Colonic mucosa (tissue), 4 donors: ENCODE measurements at regions not wholly inside any gene's neighbourhood (a gene's known extent, or its start where the extent isn't known, plus 50 kb on each side); places are given as distances from the start of the nearest gene placed in this dataset.

Experiments used
- DNase-seq: peaks from one replicate; pipeline ENCODE4 v3.0.0-alpha.2; 2020
- H3K27ac ChIP-seq: fragments of 200-600 bp; one replicate; pipeline ENCODE4 v1.8.0; 2021
- H3K27me3 ChIP-seq: fragments of 200-600 bp; one replicate; pipeline ENCODE4 v1.8.0; 2021
- H3K36me3 ChIP-seq: fragments of 200-600 bp; one replicate; pipeline ENCODE4 v1.8.0; 2021
- H3K4me1 ChIP-seq: fragments of 200-600 bp; one replicate; pipeline ENCODE4 v1.8.0; 2021; ENCODE audit warnings: mild to moderate bottlenecking
- H3K4me3 ChIP-seq: fragments of 200-600 bp; one replicate; pipeline ENCODE4 v1.8.0; 2021
- H3K9ac ChIP-seq, 2 donors: one replicate each; pipeline ENCODE4 v1.7.0; 2013; ENCODE audit warnings: control low read depth in 2 of 2, low read depth in 2 of 2, low read length in 2 of 2
- H3K9me3 ChIP-seq: fragments of 200-600 bp; one replicate; pipeline ENCODE4 v1.8.0; 2021
- intact Hi-C: fragments of 100-400 bp; cut with DNase I; formaldehyde crosslinking; loops from one replicate; pipeline ENCODE4 v1.14.1; 2022
- TF ChIP-seq, protein P1 (sequence below): fragments of 200-600 bp; IDR thresholded peaks from one replicate; pipeline ENCODE4 v1.8.0; 2022; ENCODE audit warnings: antibody characterized with exemption, mild to moderate bottlenecking
- donor health status: healthy.
- donor health status: DM: no; HTN: no; CAD: no.
- donor health status: DM: no; HTN: no; CAD: no.

DNA sequence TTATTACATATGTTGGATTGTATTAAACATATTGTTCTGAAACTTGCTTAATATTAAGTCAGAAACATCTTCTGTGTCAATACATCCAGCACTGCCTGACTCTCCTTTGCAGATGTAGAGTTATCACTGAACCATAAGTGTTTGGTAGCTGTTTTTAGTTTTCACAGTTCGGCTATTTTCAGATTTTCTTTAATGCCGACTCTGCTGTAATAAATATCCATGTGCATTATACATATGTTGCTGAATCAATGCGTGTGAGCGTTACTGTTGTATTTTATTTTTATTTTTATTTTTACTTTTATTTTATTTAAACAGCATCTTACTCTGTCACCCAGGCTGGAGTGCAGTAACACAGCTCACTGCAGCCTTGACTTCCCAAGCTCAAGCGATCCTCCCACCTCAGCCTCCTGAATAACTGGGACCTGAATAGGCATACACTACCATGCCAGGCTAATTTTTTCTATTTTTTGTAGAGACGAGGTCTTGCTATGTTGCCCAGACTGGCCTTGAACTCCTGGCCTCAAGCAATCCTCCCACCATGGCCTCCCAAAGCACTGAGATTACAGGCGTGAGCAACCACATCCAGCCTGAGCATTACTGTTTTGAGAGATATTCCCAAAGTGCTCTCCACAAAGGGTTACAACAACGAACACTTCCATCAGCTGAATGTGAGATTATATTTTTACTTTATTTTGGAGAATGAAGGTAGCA is 50.7 kb upstream of the NOCT start:
- no peaks in the 10 kb centered on the region for H3K9me3 ChIP-seq
- no peaks in the 10 kb centered on the region for H3K27me3 ChIP-seq
- H3K27ac ChIP-seq = no peak overlapping the region
- TF ChIP-seq, protein P1, sequence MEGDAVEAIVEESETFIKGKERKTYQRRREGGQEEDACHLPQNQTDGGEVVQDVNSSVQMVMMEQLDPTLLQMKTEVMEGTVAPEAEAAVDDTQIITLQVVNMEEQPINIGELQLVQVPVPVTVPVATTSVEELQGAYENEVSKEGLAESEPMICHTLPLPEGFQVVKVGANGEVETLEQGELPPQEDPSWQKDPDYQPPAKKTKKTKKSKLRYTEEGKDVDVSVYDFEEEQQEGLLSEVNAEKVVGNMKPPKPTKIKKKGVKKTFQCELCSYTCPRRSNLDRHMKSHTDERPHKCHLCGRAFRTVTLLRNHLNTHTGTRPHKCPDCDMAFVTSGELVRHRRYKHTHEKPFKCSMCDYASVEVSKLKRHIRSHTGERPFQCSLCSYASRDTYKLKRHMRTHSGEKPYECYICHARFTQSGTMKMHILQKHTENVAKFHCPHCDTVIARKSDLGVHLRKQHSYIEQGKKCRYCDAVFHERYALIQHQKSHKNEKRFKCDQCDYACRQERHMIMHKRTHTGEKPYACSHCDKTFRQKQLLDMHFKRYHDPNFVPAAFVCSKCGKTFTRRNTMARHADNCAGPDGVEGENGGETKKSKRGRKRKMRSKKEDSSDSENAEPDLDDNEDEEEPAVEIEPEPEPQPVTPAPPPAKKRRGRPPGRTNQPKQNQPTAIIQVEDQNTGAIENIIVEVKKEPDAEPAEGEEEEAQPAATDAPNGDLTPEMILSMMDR = no peak
- no peaks in the 10 kb centered on the region for H3K36me3 ChIP-seq
- H3K9ac ChIP-seq = no peak overlapping the region
- H3K4me3 ChIP-seq = no peak overlapping the region
- H3K4me1 ChIP-seq = no peaks in the 10 kb centered on the region
- intact Hi-C loops = no loop called here
- DNase-seq = no peak

DNA sequence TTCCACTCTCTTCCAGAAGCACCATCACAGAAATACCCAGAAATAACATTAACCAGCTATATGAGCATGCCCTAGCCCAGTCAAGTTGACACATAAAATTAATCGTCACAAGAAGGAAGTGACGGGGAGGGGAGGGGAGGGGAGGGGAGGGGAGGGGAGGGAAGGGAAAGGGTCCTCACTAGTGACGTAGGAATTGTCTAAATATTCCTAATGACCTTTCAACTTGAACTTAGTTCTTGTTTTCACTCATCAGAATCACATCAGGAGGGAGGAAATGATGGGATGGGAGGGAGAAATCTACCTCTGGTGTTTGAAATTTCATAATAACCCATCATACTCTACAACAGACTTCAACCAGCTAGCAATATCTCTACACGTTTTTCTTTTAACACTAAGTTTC is 52.2 kb upstream of the NOCT start:
- Histone ChIP-seq H3K9me3 (no peaks in the 10 kb centered on the region), H3K4me1 (no peaks in the 10 kb centered on the region), H3K36me3 (no peaks in the 10 kb centered on the region), H3K27ac (no peak overlapping the region), H3K27me3 (no peaks in the 10 kb centered on the region), H3K4me3 (no peak overlapping the region), H3K9ac (no peak overlapping the region)
- no peak for DNase-seq
- TF ChIP-seq, protein P1 = no peak
- intact Hi-C loops = no loop called here

DNA sequence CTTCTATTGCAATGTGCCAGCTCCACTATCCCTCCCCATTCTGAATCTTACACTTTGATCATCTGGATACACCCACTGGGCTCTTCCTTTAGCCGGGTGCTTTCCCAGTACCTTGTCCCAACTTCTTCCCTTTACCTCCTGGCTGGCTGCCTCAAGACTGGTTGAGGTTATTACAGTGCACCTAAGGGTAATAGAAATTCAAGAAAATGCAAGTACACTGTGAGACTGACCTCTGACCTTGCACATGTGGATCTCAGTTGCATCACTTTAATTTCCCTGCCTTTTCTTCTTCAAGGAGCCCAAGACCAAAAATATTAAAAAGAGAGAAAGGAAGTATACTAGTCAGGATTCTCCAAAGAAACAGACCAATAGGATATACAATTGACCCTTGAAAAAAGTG is 53.9 kb upstream of the NOCT start:
- no peak for DNase-seq
- Histone ChIP-seq H3K27me3 (no peaks in the 10 kb centered on the region), H3K36me3 (no peaks in the 10 kb centered on the region), H3K27ac (no peak overlapping the region), H3K4me3 (no peak overlapping the region), H3K4me1 (no peaks in the 10 kb centered on the region), H3K9ac (no peak overlapping the region), H3K9me3 (no peaks in the 10 kb centered on the region)
- intact Hi-C loops = no loop called here
- TF ChIP-seq, protein P1 = no peak

DNA sequence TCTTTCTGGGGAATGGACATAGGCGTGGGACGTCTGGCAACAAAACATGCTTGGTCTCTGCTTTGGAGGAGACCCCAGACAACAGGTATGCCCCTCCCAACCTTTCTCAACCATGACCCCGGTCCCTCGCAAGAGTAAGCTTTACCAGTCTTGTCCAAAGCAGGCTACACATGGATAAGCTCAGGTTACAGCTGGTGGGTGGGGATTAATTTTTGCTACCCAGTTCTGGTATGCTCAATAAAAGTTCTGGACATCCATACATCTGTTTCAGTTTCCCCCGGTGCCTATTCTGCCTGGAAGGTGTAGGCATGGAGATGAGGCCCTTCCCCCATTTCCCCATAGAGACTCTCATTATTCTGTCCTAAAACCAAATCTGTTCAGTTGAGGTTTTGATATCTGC is 54.5 kb upstream of the NOCT start:
- intact Hi-C loops = no loop called here
- DNase-seq = no peak
- H3K9ac ChIP-seq = no peak overlapping the region
- TF ChIP-seq, protein P1 = no peak
- H3K4me1 ChIP-seq = no peaks in the 10 kb centered on the region
- H3K27ac ChIP-seq = no peak overlapping the region
- H3K9me3 ChIP-seq = no peaks in the 10 kb centered on the region
- no peak overlapping the region for H3K4me3 ChIP-seq
- H3K27me3 ChIP-seq = no peaks in the 10 kb centered on the region
- H3K36me3 ChIP-seq = no peaks in the 10 kb centered on the region

DNA sequence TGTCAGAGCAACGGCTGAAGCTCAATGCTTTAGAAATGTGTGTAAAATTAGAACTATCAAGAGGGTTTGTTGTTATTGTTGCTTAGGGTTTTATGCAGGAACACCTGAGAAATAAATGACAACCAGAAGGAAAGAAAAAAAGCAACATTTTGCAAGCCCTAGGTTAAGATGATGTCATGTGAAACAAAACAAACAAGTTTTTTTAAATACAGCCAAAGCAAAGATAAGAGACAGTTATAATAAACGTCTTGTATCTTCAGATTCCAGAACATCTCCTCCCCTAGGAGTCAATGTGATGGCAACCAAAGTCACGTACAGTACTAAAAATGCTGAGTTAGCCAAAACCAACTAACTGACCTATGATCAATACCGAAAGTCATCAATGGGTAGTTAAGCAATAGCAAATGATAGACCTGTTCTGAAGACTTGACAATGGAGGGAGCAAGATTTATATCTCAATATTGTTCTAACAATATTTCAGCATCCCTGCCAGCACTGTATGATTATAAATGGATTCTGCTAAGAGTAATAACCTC is 55.3 kb upstream of the NOCT start:
- Histone ChIP-seq H3K4me3 (no peak overlapping the region), H3K4me1 (no peaks in the 10 kb centered on the region), H3K27ac (no peak overlapping the region), H3K27me3 (no peaks in the 10 kb centered on the region), H3K9me3 (no peaks in the 10 kb centered on the region), H3K36me3 (no peaks in the 10 kb centered on the region), H3K9ac (no peak overlapping the region)
- TF ChIP-seq, protein P1 = no peak
- no peak for DNase-seq
- intact Hi-C loops = no loop called here
